ENCODE measurements at regions not wholly inside any gene's neighbourhood (a gene's known extent, or its start where the extent isn't known, plus 50 kb on each side); places are given as distances from the start of the nearest gene placed in this dataset.

- no peaks in the 10 kb centered on the region for H3K36me3 ChIP-seq (ENCODE audit: control insufficient read depth in 2 of 2, extremely low read depth in 1 of 2, insufficient read depth in 2 of 2, low read length in 2 of 2)
- H3K9me3 ChIP-seq (ENCODE audit: control insufficient read depth, low read depth, low read length), result peaks cover 5% of the 10 kb centered on the region
- H3K4me2 ChIP-seq (ENCODE audit: control insufficient read depth, extremely low read depth, insufficient read depth, low read depth, low read length), result no peak overlapping the region
- no peaks in the 10 kb centered on the region for H3K79me2 ChIP-seq (ENCODE audit: control insufficient read depth, insufficient read depth, low read length)
- no peaks in the 10 kb centered on the region for H3K4me1 ChIP-seq (ENCODE audit: control insufficient read depth, extremely low read depth, insufficient read depth, low read length)
- H3K27ac ChIP-seq (ENCODE audit: control insufficient read depth, insufficient read depth, low read length), result no peak overlapping the region
- no peaks in the 10 kb centered on the region for H3K9me1 ChIP-seq (ENCODE audit: control insufficient read depth, extremely low read depth, insufficient read depth, low read length)
- no peak overlapping the region for H3K9ac ChIP-seq (ENCODE audit: control insufficient read depth, extremely low read depth, insufficient read depth, low read length)
- H2AFZ ChIP-seq (ENCODE audit: control insufficient read depth, low read length), result no peak overlapping the region
- DNase-seq (ENCODE audit: low read depth, low spot score) (no peak), FAIRE-seq (no peak)
- dilution Hi-C loops (cut with MboI; ENCODE audit: extremely low pct_ligation_motif_present, low sequenced_read_pairs), result no loop called here
- H3K27me3 ChIP-seq (ENCODE audit: control insufficient read depth, extremely low read depth, insufficient read depth, low read length), result no peaks in the 10 kb centered on the region
- no peak overlapping the region for H3K4me3 ChIP-seq (ENCODE audit: control insufficient read depth in 2 of 3, extremely low read depth in 1 of 3, insufficient read depth in 2 of 3, low read depth in 1 of 3, low read length in 3 of 3)
- no peak for TF ChIP-seq EZH2 (IDR thresholded peaks at IDR 0.05; ENCODE audit: low read length)
- TF ChIP-seq, protein P1, sequence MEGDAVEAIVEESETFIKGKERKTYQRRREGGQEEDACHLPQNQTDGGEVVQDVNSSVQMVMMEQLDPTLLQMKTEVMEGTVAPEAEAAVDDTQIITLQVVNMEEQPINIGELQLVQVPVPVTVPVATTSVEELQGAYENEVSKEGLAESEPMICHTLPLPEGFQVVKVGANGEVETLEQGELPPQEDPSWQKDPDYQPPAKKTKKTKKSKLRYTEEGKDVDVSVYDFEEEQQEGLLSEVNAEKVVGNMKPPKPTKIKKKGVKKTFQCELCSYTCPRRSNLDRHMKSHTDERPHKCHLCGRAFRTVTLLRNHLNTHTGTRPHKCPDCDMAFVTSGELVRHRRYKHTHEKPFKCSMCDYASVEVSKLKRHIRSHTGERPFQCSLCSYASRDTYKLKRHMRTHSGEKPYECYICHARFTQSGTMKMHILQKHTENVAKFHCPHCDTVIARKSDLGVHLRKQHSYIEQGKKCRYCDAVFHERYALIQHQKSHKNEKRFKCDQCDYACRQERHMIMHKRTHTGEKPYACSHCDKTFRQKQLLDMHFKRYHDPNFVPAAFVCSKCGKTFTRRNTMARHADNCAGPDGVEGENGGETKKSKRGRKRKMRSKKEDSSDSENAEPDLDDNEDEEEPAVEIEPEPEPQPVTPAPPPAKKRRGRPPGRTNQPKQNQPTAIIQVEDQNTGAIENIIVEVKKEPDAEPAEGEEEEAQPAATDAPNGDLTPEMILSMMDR (optimal IDR thresholded peaks at IDR 0.05 in 1 of 3, IDR thresholded peaks at IDR 0.05 in 1 of 3, conservative IDR thresholded peaks at IDR 0.05 in 1 of 3; ENCODE audit: extremely low read depth in 1 of 3, insufficient read depth in 2 of 3, low read length in 3 of 3), result no peak
- no peaks in the 10 kb centered on the region for H4K20me1 ChIP-seq (ENCODE audit: control insufficient read depth, extremely low read depth, insufficient read depth, low read length)
Observed at GRCh38 chr18:78596794-78597345, 382.7 kb upstream of the SALL3 start.

GRCh38 chr18:78601349-78601748 is 378.3 kb upstream of the SALL3 start:
- no peaks in the 10 kb centered on the region for H3K27me3 ChIP-seq (ENCODE audit: control insufficient read depth, extremely low read depth, insufficient read depth, low read length)

More at GRCh38 chr18:78601349-78601748, 378.3 kb upstream of the SALL3 start:
- Histone ChIP-seq H2AFZ (ENCODE audit: control insufficient read depth, low read length) (no peak overlapping the region), H3K9ac (ENCODE audit: control insufficient read depth, extremely low read depth, insufficient read depth, low read length) (no peak overlapping the region), H3K4me3 (ENCODE audit: control insufficient read depth in 2 of 3, extremely low read depth in 1 of 3, insufficient read depth in 2 of 3, low read depth in 1 of 3, low read length in 3 of 3) (no peak overlapping the region), H3K36me3 (ENCODE audit: control insufficient read depth in 2 of 2, extremely low read depth in 1 of 2, insufficient read depth in 2 of 2, low read length in 2 of 2) (no peaks in the 10 kb centered on the region), H3K79me2 (ENCODE audit: control insufficient read depth, insufficient read depth, low read length) (no peaks in the 10 kb centered on the region), H4K20me1 (ENCODE audit: control insufficient read depth, extremely low read depth, insufficient read depth, low read length) (no peaks in the 10 kb centered on the region), H3K4me1 (ENCODE audit: control insufficient read depth, extremely low read depth, insufficient read depth, low read length) (no peaks in the 10 kb centered on the region), H3K9me1 (ENCODE audit: control insufficient read depth, extremely low read depth, insufficient read depth, low read length) (no peaks in the 10 kb centered on the region), H3K4me2 (ENCODE audit: control insufficient read depth, extremely low read depth, insufficient read depth, low read depth, low read length) (no peak overlapping the region), H3K27ac (ENCODE audit: control insufficient read depth, insufficient read depth, low read length) (no peak overlapping the region), H3K9me3 (ENCODE audit: control insufficient read depth, low read depth, low read length) (peaks cover 9% of the 10 kb centered on the region)
- dilution Hi-C loops (cut with MboI; ENCODE audit: extremely low pct_ligation_motif_present, low sequenced_read_pairs), result no loop called here
- FAIRE-seq, result no peak
- TF ChIP-seq, protein P1 (optimal IDR thresholded peaks at IDR 0.05 in 1 of 3, IDR thresholded peaks at IDR 0.05 in 1 of 3, conservative IDR thresholded peaks at IDR 0.05 in 1 of 3; ENCODE audit: extremely low read depth in 1 of 3, insufficient read depth in 2 of 3, low read length in 3 of 3), result no peak
- TF ChIP-seq EZH2 (IDR thresholded peaks at IDR 0.05; ENCODE audit: low read length), result no peak
- no peak for DNase-seq (ENCODE audit: low read depth, low spot score)

All from keratinocyte (primary cell).